ENCODE measurements at regions not wholly inside any gene's neighbourhood (a gene's known extent, or its start where the extent isn't known, plus 50 kb on each side); places are given as distances from the start of the nearest gene placed in this dataset.

DNA sequence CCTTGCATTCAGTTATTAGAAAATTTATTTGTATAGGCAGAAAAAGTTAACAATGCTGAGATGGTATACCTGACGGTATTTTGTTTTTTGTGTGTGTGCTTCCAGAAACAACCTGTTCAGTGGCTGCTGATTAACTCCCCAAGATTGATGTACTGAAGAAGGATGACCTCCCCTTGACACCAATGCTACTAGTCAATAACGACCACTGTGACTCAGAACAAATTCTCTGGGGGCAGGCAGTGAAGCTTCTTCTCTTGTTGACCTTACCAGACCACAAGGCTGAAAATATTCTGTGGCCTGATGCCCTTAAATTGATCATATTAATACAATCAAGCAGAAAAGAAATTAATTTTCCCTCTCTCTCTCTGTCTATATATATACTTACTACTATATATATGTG is 1182.9 kb upstream of the CRIM1 start:
- no peak overlapping the region for H3K4me3 ChIP-seq (ENCODE audit: low read depth, low read length)
- DNase-seq (ENCODE audit: low read depth), result no peak
- TF ChIP-seq, protein P1, sequence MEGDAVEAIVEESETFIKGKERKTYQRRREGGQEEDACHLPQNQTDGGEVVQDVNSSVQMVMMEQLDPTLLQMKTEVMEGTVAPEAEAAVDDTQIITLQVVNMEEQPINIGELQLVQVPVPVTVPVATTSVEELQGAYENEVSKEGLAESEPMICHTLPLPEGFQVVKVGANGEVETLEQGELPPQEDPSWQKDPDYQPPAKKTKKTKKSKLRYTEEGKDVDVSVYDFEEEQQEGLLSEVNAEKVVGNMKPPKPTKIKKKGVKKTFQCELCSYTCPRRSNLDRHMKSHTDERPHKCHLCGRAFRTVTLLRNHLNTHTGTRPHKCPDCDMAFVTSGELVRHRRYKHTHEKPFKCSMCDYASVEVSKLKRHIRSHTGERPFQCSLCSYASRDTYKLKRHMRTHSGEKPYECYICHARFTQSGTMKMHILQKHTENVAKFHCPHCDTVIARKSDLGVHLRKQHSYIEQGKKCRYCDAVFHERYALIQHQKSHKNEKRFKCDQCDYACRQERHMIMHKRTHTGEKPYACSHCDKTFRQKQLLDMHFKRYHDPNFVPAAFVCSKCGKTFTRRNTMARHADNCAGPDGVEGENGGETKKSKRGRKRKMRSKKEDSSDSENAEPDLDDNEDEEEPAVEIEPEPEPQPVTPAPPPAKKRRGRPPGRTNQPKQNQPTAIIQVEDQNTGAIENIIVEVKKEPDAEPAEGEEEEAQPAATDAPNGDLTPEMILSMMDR (IDR thresholded peaks at IDR 0.05; ENCODE audit: insufficient read depth, low read depth, low read length, missing control alignments), result no peak

DNA sequence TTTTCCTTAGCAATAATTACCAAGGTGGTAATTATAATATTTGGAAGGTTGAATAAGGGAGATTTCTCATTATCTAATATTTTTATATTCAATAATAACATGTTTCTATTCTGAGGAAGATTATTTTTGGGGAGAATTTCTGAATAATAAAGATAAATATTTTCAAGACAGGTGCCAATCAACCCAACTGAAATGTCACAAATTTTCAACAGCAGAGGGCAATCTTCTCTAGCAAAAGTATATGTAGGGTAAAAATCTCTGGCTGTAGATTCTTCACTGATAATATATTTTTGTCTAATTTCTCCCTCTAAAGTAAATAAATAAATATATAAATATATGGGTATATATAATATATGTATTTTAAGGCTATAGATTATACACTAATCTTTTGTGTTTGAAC is 1187.2 kb upstream of the CRIM1 start:
- no peak overlapping the region for H3K4me3 ChIP-seq (ENCODE audit: low read depth, low read length)
- DNase-seq (ENCODE audit: low read depth), result no peak
- TF ChIP-seq, protein P1 (IDR thresholded peaks at IDR 0.05; ENCODE audit: insufficient read depth, low read depth, low read length, missing control alignments), result no peak

DNA sequence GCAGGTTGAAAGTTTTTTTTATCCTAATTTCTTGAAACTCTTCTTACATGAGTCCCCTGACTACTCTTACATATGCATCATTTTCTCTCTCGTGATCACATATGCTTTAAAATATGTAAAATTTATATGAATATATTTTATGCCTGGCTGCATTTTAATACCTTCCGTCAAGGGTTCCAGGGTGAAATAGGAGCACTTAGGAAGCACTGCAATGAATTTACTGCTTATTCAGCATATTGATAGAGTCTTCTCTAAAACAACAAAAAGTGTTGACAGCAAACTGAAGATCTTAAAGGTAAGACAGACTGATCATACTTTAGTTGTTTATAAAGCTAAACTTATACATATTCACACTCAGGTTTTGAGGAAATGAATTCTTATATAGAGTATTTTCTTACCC is 1191.6 kb upstream of the CRIM1 start:
- H3K4me3 ChIP-seq (ENCODE audit: low read depth, low read length), result no peak overlapping the region
- TF ChIP-seq, protein P1 (IDR thresholded peaks at IDR 0.05; ENCODE audit: insufficient read depth, low read depth, low read length, missing control alignments), result no peak
- DNase-seq (ENCODE audit: low read depth), result no peak

DNA sequence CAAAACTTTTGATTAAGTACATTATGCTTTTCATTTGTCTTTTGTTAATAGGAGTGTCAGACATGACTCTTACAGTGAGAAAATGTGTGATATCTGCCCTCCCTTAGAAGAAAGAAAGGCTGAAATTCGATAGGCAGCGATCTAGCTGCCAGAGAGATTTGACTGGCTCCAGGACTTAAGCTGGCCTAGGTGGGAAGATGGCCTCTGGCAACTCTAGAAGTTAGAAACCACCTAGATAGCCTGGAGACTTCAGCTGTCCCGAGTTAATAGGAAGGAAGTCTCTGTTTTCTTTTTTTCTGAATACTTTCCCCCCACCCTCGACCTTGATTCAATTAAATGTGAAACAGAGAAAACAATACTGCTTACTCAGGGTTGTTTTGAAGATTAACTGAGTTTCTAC is 1194.7 kb upstream of the CRIM1 start:
- H3K4me3 ChIP-seq (ENCODE audit: low read depth, low read length), result no peak overlapping the region
- TF ChIP-seq, protein P1 (IDR thresholded peaks at IDR 0.05; ENCODE audit: insufficient read depth, low read depth, low read length, missing control alignments), result no peak
- no peak for DNase-seq (ENCODE audit: low read depth)

DNA sequence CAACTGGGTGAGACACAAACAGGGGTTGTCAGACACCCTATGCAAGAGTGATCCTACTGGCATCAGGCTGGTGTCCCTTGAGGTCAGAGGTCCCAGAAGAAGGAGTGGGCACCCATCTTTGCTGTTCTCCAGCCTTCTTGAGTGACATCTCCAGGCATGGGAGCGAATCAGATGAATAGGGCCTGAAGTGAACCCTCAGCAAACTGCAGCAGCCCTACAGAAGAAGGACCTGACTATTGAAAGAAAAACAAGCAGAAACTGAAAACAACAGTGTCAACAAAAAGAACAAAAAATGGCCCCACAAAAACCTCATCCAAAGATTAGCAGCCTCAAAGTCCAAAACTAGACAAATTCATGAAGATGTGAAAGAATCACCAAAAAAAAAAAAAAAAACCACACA is 1229.7 kb upstream of the CRIM1 start:
- TF ChIP-seq, protein P1 (IDR thresholded peaks at IDR 0.05; ENCODE audit: insufficient read depth, low read depth, low read length, missing control alignments), result no peak
- H3K4me3 ChIP-seq (ENCODE audit: low read depth, low read length), result no peak overlapping the region
- DNase-seq (ENCODE audit: low read depth), result no peak

DNA sequence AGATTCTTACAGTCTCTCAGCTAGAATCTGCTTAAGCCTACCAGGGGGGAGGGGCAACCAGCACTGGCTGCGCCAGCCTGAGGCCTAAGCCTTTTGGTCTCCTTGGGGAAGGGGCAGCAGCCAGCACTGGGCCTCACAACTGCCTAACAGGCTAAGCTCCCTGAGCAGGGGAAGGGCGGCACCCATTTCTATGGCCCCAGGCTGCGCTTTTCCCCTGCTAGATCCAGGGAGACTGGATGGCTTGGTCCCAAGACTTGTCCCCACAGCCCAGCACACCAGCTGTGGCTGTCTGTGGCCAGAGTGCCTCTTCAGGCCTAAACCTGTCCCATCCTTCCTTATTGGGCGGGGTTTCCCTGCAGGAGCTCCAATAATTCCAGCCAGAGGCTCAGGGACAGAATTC is 1230.3 kb upstream of the CRIM1 start:
- TF ChIP-seq, protein P1 (IDR thresholded peaks at IDR 0.05; ENCODE audit: insufficient read depth, low read depth, low read length, missing control alignments), result no peak
- DNase-seq (ENCODE audit: low read depth), result no peak
- H3K4me3 ChIP-seq (ENCODE audit: low read depth, low read length), result no peak overlapping the region

DNA sequence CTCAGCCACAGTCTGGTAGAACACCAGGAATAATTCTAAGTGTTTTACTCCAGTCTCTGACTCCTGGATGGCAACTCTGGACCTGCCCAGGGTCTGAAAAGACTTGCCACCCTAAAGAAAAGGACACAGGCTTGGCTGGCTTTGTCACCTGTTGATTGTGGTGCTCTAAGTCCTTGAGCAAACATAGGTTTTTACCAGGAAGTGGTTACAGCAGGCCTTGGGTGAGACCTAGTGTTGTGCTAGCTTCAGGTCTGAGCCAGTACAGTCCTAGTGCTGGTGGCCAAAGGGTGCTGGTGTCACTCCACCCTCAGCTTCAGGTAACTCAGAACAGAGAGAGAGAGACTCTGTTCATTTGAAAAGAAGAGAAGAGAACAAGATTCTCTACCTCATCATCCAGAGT is 1239.4 kb upstream of the CRIM1 start:
- TF ChIP-seq, protein P1 (IDR thresholded peaks at IDR 0.05; ENCODE audit: insufficient read depth, low read depth, low read length, missing control alignments), result no peak
- no peak overlapping the region for H3K4me3 ChIP-seq (ENCODE audit: low read depth, low read length)
- no peak for DNase-seq (ENCODE audit: low read depth)

Data from GM12865 (cell line).